C4-2B (cell line): ENCODE measurements at regions not wholly inside any gene's neighbourhood (a gene's known extent, or its start where the extent isn't known, plus 50 kb on each side); places are given as distances from the start of the nearest gene placed in this dataset.

Experiments
- ZFX ChIP-seq: fragments of 450-650 bp; IDR thresholded peaks from 2 replicates; pipeline ENCODE4 v1.6.1; 2017
- TF ChIP-seq, protein P1 (sequence below): fragments of 450-650 bp; conservative IDR thresholded peaks from 2 replicates; pipeline ENCODE4 v1.5.1; 2017; ENCODE audit warnings: mild to moderate bottlenecking

DNA sequence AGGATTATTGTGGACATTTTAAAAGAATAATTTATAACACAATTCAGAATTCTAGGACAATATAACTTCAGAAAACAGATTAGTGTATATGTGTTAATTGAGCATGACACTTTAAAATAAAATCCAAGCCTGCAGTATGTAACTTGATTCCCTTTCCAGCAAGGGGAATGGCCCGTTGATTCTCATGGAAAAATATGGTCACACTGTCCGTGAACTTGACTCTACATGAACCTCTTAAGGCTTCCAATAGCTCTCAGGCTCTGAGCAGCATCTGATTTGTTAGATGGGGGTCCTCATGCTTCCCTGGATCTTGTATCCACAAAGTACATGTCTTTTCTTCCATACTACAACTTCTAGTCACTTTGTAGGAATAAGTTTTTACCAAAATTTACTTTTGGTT is 85.5 kb upstream of the AKR1E2 start:
- TF ChIP-seq, protein P1, sequence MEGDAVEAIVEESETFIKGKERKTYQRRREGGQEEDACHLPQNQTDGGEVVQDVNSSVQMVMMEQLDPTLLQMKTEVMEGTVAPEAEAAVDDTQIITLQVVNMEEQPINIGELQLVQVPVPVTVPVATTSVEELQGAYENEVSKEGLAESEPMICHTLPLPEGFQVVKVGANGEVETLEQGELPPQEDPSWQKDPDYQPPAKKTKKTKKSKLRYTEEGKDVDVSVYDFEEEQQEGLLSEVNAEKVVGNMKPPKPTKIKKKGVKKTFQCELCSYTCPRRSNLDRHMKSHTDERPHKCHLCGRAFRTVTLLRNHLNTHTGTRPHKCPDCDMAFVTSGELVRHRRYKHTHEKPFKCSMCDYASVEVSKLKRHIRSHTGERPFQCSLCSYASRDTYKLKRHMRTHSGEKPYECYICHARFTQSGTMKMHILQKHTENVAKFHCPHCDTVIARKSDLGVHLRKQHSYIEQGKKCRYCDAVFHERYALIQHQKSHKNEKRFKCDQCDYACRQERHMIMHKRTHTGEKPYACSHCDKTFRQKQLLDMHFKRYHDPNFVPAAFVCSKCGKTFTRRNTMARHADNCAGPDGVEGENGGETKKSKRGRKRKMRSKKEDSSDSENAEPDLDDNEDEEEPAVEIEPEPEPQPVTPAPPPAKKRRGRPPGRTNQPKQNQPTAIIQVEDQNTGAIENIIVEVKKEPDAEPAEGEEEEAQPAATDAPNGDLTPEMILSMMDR = no peak
- TF ChIP-seq ZFX = no peak
